GM21381 (cell line): ENCODE measurements at regions not wholly inside any gene's neighbourhood (a gene's known extent, or its start where the extent isn't known, plus 50 kb on each side); places are given as distances from the start of the nearest gene placed in this dataset.
"Not testable (repeated sequence)": the region's sequence is repeated elsewhere in the genome, so short reads cannot be mapped to it uniquely, and the experiment has no call there.

Source experiments
- ATAC-seq: cut with Tn5 transposase; IDR thresholded peaks from one replicate; pipeline ENCODE4 v1.9.1; 2021; ENCODE audit warnings: mild to moderate bottlenecking, moderate library complexity; ENCODE audit not compliant: unreplicated experiment

DNA sequence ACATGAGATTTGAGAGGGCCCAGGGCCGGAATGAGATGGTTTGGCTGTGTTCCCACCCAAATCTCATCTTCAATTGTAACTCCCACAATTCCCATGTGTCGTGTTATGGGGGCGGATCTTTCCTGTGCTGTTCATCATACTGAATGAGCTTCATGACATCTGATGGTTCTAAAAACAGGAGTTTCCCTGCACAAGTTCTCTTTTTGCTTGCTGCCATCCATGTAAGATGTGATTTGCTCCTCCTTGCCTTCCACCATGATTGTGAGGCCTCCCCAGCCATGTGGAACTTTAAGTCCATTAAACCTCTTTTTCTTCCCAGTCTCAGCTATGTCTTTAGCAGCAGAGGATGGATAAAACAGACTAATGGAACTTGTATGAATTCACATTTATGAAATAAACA is 131.9 kb upstream of the ZC3H15 start:
- not testable (repeated sequence) for ATAC-seq

GRCh38 chr2:186365406-186365805 is 120.7 kb upstream of the ZC3H15 start:
- ATAC-seq, result no peak

DNA sequence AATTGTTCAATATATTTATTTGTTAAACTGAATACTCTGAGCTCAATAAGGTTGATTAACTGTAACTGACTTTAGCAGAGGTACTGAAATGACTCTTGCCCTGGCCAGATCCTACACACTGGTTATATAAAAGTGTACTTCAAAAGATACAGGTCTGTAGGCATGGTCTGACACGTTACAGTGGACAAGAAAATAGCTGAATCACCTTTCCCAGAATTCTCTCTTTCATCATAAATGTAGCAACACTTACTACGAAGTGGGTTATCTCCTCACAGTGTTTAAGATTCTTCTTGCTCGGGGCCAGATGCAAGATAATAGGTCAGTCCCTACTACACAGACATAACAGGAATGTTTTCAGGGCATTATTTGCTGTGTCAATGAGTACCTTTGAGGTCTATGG is 107.0 kb upstream of the ZC3H15 start:
- no peak for ATAC-seq

DNA sequence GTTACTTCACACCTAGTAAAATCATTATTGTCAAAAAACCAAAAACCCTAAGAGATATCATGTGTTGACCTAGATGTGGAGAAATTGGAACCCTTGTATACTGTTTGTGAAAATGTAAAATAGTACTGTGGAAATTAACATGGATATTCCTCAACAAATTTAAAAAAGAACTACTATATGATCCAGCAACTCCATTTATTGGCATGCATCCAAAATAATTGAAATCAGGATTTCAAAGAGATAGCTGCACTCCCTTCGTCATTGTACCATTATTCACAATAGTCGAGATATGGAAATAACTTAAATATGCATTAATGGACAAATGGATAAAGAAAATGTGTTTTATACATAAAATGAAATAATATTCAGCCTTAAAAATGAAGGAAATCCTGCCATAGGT is 105.3 kb upstream of the ZC3H15 start:
- no peak for ATAC-seq

DNA sequence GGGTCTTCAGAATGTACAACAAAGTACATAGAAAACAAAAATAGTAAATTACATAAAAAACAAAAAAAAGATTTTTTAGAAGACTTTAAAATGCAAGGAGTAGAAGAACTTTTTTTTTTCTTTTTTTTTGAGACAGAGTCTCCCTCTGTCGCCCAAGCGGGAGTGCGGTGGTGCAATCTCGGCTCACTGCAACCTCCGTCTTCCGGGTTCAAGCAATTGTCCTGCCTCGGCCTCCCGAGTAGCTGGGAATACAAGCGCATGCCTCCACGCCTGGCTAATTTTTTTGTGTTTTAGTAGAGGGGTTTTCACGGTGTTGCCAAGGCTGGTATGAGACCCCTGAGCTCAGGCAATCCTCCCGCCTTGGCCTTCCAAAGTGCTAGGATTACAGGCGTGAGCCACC is 104.5 kb upstream of the ZC3H15 start:
- ATAC-seq, result no peak

DNA sequence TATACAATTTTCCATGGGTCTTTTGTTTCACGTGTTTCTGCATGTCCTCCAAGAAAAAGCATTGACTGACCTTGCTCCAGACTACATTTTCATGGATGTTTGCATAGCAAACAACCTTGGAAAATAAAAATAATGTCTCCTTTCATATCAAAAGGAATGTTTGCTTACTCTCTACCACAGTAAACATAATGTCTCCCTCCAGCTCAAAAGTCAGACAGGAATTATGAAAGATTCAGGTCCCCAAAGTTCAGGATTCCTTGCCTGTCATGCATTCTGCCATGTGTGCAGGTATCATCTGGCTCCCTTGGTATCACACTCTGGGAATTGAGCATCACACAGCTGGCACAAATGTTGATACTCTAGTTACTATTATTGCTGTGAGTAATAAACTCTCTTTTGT is 103.1 kb upstream of the ZC3H15 start:
- ATAC-seq, result no peak

DNA sequence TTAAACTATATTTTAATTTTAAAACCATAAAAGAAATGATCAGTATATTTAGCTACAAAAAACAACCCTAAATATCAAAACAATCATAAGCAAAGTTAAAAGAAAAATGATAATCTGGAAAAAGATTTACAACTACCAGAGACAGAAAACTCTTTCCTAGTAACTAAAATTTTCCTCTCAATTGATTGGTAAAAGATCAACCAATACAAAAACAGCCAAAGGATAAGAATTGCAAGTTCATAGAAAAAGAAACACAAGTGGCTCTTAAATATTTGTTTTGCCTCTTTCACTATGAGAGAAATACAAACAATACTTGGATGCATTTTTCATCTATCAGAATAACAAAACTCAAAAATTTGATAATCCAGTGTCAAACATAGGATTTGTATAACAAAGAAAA is 101.8 kb upstream of the ZC3H15 start:
- ATAC-seq, result no peak

DNA sequence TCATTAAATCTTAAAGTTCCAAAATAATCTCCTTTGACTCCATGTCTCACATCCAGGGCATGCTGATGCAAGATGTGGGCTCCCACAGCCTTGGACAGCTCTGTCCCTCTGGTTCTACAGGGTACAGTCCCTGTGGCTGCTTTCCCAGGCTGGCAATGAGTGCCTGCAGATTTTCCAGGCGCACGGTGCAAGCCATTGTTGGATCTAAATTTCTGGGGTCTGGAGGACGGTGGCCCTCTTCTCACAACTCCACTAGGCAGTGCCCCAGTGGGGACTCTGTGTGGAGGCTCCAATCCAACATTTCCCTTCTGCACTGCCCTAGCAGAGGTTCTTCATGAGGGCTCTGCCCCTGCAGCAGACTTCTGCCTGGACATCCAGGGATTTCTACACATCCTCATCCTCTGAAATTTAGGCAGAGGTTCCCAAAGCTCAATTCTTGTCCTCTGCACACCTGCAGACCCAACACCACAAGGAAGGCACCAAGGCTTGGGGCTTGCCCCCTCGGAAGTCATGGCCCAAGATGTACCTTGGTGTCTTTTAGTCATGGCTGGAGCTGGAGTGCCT is 100.3 kb upstream of the ZC3H15 start:
- ATAC-seq, result not testable (repeated sequence)

GRCh38 chr2:186399082-186399644 is 86.9 kb upstream of the ZC3H15 start:
- peak; percentile 75 for ATAC-seq

GRCh38 chr2:186405842-186406241 is 80.2 kb upstream of the ZC3H15 start:
- no peak for ATAC-seq

GRCh38 chr2:186407611-186408010 is 78.4 kb upstream of the ZC3H15 start:
- no peak for ATAC-seq

DNA sequence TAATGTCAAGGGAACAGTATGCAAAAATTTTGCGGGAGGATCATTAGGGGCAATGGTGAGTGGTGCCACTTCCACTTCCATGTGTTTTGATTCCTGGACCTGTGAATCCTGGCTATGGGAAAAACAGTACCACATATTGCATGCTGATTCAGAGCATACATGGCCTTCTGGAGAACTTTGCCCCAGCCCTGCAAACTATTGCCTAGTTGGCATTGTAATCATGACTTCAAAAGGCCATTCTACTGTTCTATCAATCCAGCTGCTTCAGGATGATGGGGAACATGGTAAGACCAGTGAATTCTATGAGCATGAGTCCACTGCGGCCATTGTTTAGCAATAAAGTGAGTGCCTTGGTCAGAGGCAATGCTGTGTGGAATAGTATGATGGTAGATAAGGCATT is 75.3 kb upstream of the ZC3H15 start:
- no peak for ATAC-seq

DNA sequence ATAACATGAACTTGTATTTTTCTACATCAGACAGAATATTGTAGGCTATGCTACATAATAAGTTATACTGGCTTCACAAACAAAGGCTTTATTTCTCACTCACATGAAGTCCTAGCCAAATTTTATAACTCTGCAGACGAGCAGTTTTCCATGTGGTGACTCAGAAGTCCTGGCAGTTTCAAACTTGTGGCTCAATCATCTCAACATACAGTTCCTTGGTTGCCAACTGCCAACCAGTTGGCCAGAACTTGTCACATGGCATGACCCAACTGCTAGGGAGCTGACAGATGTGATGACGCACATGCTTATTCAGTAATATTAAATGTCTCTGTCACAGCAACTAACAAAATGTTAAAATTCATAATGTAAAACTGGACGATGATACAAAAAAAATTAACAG is 63.8 kb upstream of the ZC3H15 start:
- ATAC-seq, result no peak

DNA sequence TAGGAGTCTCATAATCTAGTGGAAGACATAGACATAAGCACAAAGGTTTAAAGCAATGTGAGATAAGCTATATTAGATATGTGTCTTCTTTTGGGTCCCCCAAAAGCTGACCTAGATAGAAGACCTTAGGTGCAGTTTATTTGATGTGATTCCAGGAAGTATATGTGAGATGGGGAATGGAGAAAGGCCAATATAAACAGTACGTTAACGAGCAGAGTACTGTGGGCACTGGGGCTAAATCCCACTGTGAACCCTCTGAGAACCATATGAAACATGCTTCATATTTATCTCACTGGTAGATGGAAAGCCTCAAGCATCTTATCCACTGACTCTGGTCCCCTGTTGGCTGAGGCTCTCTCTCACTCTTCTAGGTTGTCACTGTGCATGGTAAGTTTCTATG is 62.6 kb upstream of the ZC3H15 start:
- no peak for ATAC-seq

DNA sequence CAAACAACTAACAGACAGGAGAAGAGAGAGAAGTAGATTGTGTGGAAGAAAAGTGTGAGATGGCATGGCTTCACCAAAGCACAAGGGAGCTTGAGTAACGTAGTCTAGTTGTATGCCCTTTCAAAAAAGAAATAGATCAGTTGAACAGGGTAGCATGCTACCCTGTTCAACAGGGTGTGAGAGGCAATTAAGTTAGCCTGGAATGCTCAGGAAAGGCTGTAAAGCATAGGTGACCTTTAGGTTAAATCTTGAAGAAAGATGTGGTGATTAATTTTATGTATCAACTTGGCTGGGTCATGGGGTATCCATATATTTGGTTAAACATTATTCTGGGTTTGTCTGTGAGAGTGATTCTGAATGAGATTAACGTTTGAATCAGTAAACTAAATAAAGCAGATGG is 61.8 kb upstream of the ZC3H15 start:
- no peak for ATAC-seq

DNA sequence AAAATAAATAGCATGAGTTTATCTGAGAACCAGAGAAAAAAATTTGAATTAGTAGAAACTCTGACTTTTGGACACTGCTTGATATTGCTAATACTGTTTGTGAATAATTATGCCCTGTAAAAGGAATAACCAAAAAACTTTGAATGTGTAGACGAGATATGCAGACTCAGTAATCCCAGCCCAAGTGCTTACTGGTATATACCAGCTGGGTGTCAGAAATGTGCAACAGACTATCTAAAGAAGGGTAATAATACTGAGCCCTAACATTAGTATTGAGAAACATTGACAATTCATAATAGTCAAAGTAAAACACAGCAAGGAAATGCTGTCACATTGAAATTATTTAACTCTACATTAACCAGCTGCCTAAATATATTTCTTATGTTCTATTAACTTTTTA is 60.5 kb upstream of the ZC3H15 start:
- no peak for ATAC-seq

DNA sequence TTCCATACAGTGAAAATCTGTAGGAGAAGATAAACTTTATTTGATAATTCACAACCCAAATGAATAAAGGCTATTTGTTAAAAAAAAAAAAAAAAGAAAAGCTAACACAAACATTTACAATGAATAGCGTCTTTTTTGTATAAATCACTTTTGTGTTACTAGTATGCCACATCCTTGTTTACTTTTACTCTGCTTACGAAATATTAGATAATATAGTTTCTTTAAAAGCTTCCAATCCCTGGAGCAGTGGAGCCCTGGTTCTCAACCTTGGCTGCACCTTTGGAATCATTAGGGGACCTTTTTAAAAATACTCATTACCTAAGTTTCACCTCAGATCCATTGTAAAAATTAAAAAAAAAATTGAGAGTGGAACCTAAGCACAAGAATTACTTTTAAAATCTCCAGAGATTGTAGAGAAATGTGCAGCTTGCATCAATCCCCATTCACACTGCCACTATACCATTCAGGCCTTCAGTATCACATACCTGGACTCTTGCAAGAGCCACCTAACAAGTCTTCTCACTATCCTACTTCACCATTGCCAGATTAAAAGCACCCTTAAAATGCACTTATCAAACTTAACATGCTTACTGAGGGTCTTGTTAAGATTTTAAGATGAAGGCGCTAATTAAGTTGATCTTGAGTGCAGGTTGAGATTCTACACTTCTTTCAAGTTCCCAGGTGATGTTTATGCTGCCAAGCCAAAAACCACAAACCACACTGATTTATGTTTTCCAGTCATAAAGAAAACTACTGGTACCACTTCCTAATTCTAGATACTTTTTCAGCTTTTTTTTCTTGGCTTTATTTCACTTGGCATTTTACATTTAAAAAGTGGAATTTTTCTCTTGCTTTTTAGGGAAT is 59.7 kb upstream of the ZC3H15 start:
- ATAC-seq, result peak; percentile 90

DNA sequence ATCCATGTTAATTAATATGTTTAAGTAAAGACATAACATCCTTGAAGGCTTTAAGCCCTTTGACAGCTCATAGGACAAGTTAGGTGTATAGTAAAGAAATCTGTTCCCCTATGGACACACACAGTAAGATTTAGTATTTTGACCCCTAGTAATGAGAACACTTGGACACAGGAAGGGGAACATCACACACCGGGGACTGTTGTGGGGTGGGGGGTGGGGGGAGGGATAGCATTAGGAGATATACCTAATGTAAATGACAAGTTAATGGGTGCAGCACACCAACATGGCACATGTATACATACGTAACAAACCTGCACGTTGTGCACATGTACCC is 59.1 kb upstream of the ZC3H15 start:
- ATAC-seq, result peak; percentile 35

GRCh38 chr2:186427970-186428369 is 58.1 kb upstream of the ZC3H15 start:
- no peak for ATAC-seq

DNA sequence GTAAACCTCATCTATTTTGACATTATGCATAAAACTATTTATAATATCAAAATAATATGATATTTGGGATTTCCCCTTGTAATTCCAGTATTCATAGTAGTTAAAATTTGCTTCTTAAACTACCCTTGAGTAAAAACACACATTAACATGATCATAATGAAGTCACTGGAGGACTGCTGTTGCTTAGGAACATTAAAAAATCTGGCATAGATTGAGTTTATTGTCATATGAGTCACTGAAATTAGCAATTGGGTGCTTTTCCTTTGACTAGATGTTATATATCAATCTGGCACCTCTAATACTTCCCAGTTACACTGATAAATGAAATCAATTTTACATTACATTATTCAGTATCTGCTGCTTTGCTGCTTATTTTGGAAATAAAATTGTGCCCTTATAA is 57.0 kb upstream of the ZC3H15 start:
- no peak for ATAC-seq

DNA sequence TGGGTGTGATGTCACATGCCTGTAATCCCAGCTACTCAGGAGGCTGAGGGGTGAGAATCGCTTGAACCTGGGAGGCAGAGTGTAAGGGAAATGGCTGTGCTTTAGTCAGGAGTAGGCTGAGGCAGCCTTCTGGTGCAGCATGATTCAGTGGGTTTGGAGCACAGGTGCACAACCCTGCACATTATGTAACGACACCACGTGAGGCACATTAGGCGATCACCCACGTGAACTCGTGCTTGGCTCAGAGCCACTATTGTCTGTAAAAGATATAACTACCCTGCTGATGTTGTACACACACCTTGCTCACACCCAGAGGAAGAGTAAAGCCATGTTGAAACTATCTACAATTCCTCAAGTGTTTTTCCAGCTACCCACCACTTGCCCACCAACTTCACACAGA is 54.8 kb upstream of the ZC3H15 start:
- ATAC-seq, result no peak

DNA sequence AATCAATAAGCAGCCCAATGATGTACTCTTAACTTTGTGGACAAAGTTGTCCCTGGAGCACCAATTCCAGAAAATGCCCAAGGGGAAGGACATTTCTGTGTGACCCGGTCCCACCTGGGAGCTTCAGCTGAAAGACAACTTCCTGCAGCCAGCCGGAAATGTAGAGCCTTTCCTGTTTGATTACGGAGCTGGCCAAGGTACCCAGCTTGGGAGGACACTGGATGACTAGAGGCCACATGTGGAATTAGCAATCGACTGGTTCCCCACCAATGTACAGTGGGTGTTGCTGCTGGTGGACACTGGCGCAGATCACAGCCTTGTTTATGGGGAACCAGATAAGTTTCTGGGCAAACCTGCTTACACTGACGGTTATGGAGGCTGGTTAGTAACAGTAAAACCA is 53.0 kb upstream of the ZC3H15 start:
- no peak for ATAC-seq
